ENCODE measurements at regions not wholly inside any gene's neighbourhood (a gene's known extent, or its start where the extent isn't known, plus 50 kb on each side); places are given as distances from the start of the nearest gene placed in this dataset.

- TF ChIP-seq, protein P1, sequence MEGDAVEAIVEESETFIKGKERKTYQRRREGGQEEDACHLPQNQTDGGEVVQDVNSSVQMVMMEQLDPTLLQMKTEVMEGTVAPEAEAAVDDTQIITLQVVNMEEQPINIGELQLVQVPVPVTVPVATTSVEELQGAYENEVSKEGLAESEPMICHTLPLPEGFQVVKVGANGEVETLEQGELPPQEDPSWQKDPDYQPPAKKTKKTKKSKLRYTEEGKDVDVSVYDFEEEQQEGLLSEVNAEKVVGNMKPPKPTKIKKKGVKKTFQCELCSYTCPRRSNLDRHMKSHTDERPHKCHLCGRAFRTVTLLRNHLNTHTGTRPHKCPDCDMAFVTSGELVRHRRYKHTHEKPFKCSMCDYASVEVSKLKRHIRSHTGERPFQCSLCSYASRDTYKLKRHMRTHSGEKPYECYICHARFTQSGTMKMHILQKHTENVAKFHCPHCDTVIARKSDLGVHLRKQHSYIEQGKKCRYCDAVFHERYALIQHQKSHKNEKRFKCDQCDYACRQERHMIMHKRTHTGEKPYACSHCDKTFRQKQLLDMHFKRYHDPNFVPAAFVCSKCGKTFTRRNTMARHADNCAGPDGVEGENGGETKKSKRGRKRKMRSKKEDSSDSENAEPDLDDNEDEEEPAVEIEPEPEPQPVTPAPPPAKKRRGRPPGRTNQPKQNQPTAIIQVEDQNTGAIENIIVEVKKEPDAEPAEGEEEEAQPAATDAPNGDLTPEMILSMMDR (IDR thresholded peaks at IDR 0.05 in 2 of 3, conservative IDR thresholded peaks at IDR 0.05 in 1 of 3; ENCODE audit: control insufficient read depth in 2 of 3, extremely low read depth in 1 of 3, insufficient read depth in 1 of 3, low read depth in 3 of 3, low read length in 3 of 3): no peak
- TF ChIP-seq NFIC (IDR thresholded peaks at IDR 0.05; ENCODE audit: low read depth, low read length) (no peak), CBX3 (IDR thresholded peaks at IDR 0.05; ENCODE audit: borderline replicate concordance, low read depth) (no peak), PBX3 (IDR thresholded peaks at IDR 0.05; ENCODE audit: insufficient replicate concordance, low read depth, low read length) (no peak), HDAC6 (IDR thresholded peaks at IDR 0.05; ENCODE audit: unreplicated experiment) (no peak), CEBPZ (IDR thresholded peaks at IDR 0.05; ENCODE audit: low read depth, low read length) (no peak), POLR2AphosphoS5 (IDR thresholded peaks at IDR 0.05; ENCODE audit: low read length) (no peak), NRF1 (conservative IDR thresholded peaks at IDR 0.05; ENCODE audit: low read depth, low read length) (no peak), SMAD1 (IDR thresholded peaks at IDR 0.05; ENCODE audit: low read depth, partially characterized antibody) (no peak), GABPA (IDR thresholded peaks at IDR 0.05; ENCODE audit: low read depth) (no peak), EZH2 (IDR thresholded peaks at IDR 0.05; ENCODE audit: borderline replicate concordance, control insufficient read depth, low read depth, low read length) (no peak), EGR1 (IDR thresholded peaks at IDR 0.05; ENCODE audit: borderline replicate concordance in 1 of 2, low read depth in 2 of 2, low read length in 2 of 2) (no peak), CHD4 (IDR thresholded peaks at IDR 0.05) (no peak)
These were observed 906.9 kb upstream of the RAG2 start for GRCh38 chr11:37504921-37505320.

Measured in GM12878 (cell line).